Stimulated activated CD8-positive, alpha-beta memory T cell treated with anti-CD3 and anti-CD28 coated beads, Interleukin-4, amount 100 ng/mL, for 48 hours (primary cell): ENCODE measurements at regions not wholly inside any gene's neighbourhood (a gene's known extent, or its start where the extent isn't known, plus 50 kb on each side); places are given as distances from the start of the nearest gene placed in this dataset.
"Not testable (repeated sequence)": the region's sequence is repeated elsewhere in the genome, so short reads cannot be mapped to it uniquely, and the experiment has no call there.

Experiments
- DNase-seq: peaks from one replicate; pipeline ENCODE4 v3.0.0-alpha.2; 2020

GRCh38 chr9:87382900-87383299 is 114.8 kb upstream of the DAPK1 start:
- no peak for DNase-seq

GRCh38 chr9:87383344-87384150 is 114.1 kb upstream of the DAPK1 start:
- no peak for DNase-seq

GRCh38 chr9:87386490-87387025 is 111.1 kb upstream of the DAPK1 start:
- DNase-seq = no peak

GRCh38 chr9:87387351-87388011 is 110.2 kb upstream of the DAPK1 start:
- no peak for DNase-seq

GRCh38 chr9:87388708-87389107 is 109.0 kb upstream of the DAPK1 start:
- not testable (repeated sequence) for DNase-seq

GRCh38 chr9:87389936-87390335 is 107.7 kb upstream of the DAPK1 start:
- no peak for DNase-seq

- DNase-seq = no peak
These were observed 107.3 kb upstream of the DAPK1 start for GRCh38 chr9:87390361-87390760.

GRCh38 chr9:87392086-87392485 is 105.6 kb upstream of the DAPK1 start:
- no peak for DNase-seq

GRCh38 chr9:87393706-87394230 is 103.9 kb upstream of the DAPK1 start:
- DNase-seq = no peak

GRCh38 chr9:87395804-87396479 is 101.7 kb upstream of the DAPK1 start:
- no peak for DNase-seq

GRCh38 chr9:87401681-87402080 is 96.0 kb upstream of the DAPK1 start:
- DNase-seq = no peak

GRCh38 chr9:87402537-87402936 is 95.1 kb upstream of the DAPK1 start:
- DNase-seq = no peak

GRCh38 chr9:87405677-87406542 is 91.8 kb upstream of the DAPK1 start:
- DNase-seq = no peak

- DNase-seq = no peak
These were observed 91.0 kb upstream of the DAPK1 start for GRCh38 chr9:87406543-87407166.

- DNase-seq = not testable (repeated sequence)
These were observed 87.3 kb upstream of the DAPK1 start for GRCh38 chr9:87410047-87411005.

GRCh38 chr9:87420884-87421283 is 76.8 kb upstream of the DAPK1 start:
- no peak for DNase-seq

GRCh38 chr9:87421734-87422133 is 75.9 kb upstream of the DAPK1 start:
- DNase-seq = no peak

- DNase-seq = no peak
These were observed 74.7 kb upstream of the DAPK1 start for GRCh38 chr9:87422999-87423398.

GRCh38 chr9:87423885-87424284 is 73.8 kb upstream of the DAPK1 start:
- not testable (repeated sequence) for DNase-seq

- no peak for DNase-seq
These were observed 72.5 kb upstream of the DAPK1 start for GRCh38 chr9:87425202-87425601.
